Tibial artery (tissue), 4 donors: ENCODE measurements at regions not wholly inside any gene's neighbourhood (a gene's known extent, or its start where the extent isn't known, plus 50 kb on each side); places are given as distances from the start of the nearest gene placed in this dataset.
"Not testable (repeated sequence)": the region's sequence is repeated elsewhere in the genome, so short reads cannot be mapped to it uniquely, and the experiment has no call there.

ENCODE experiments used
- DNase-seq, 2 donors: peaks; one replicate each; pipeline ENCODE4 v3.0.0-alpha.2; 2019
- H3K27ac ChIP-seq, 2 donors: fragments of 200-600 bp; sonication (generic) in 1 of 2; 1 replicate in 1 of 2; 2 replicates in 1 of 2; pipeline ENCODE4 v1.5.1; 2018 to 2019; ENCODE audit warnings: mild to moderate bottlenecking in 1 of 2
- H3K27me3 ChIP-seq, 2 donors: fragments of 200-600 bp; sonication (generic) in 1 of 2; one replicate each; pipeline versions ENCODE4 v1.5.1 to v1.6.0; 2016 to 2019
- H3K36me3 ChIP-seq, 3 donors: fragments of 200-600 bp; sonication (generic) in 2 of 3; one replicate each; pipeline ENCODE4 v1.5.1; 2016 to 2019; ENCODE audit warnings: mild to moderate bottlenecking in 2 of 3
- H3K4me1 ChIP-seq, 4 donors: fragments of 200-600 bp; sonication (generic) in 2 of 4; 1 replicate in 3 of 4; 2 replicates in 1 of 4; pipeline ENCODE4 v1.5.1; 2016 to 2019
- H3K4me3 ChIP-seq, 2 donors: fragments of 200-600 bp; sonication (generic) in 1 of 2; 1 replicate in 1 of 2; 2 replicates in 1 of 2; pipeline ENCODE4 v1.5.1; 2018 to 2019; ENCODE audit warnings: mild to moderate bottlenecking in 2 of 2
- H3K9me3 ChIP-seq, 3 donors: fragments of 200-600 bp; sonication (generic) in 1 of 3; one replicate each; pipeline ENCODE4 v1.5.1; 2016 to 2019
- CTCF ChIP-seq, 2 experiments: fragments of 200-600 bp in 1 of 2; fragments of 450-650 bp in 1 of 2; IDR thresholded peaks; one replicate each; pipeline ENCODE4 v1.5.1; 2017 to 2019; ENCODE audit warnings: antibody characterized with exemption in 2 of 2, mild to moderate bottlenecking in 1 of 2, moderate library complexity in 1 of 2
- intact Hi-C: fragments of 100-400 bp; cut with DNase I; formaldehyde crosslinking; loops from one replicate; pipeline ENCODE4 v1.15.0; 2023; ENCODE audit warnings: low total_unique reads

GRCh38 chr4:81589262-81589661 is 117.6 kb upstream of the RASGEF1B start:
- H3K27me3 ChIP-seq, result no peaks in the 10 kb centered on the region
- intact Hi-C loops, result no loop called here
- no peak overlapping the region for H3K27ac ChIP-seq
- DNase-seq, result no peak
- H3K9me3 ChIP-seq, result no peaks in the 10 kb centered on the region
- no peaks in the 10 kb centered on the region for H3K36me3 ChIP-seq
- no peak for TF ChIP-seq CTCF (IDR thresholded peaks at IDR 0.05)
- H3K4me1 ChIP-seq, result no peaks in the 10 kb centered on the region
- H3K4me3 ChIP-seq, result no peak overlapping the region

- no peak for TF ChIP-seq CTCF (IDR thresholded peaks at IDR 0.05)
- intact Hi-C loops, result no loop called here
- H3K9me3 ChIP-seq, result no peaks in the 10 kb centered on the region
- H3K36me3 ChIP-seq, result no peaks in the 10 kb centered on the region
- H3K27me3 ChIP-seq, result no peaks in the 10 kb centered on the region
- H3K4me1 ChIP-seq, result no peaks in the 10 kb centered on the region
- no peak for DNase-seq
- H3K4me3 ChIP-seq, result no peak overlapping the region
- no peak overlapping the region for H3K27ac ChIP-seq
Measured at GRCh38 chr4:81586706-81587105, 115.0 kb upstream of the RASGEF1B start.

- H3K27ac ChIP-seq, DNase-seq, H3K4me1 ChIP-seq, H3K4me3 ChIP-seq, H3K27me3 ChIP-seq, H3K36me3 ChIP-seq, H3K9me3 ChIP-seq, intact Hi-C loops: not testable (repeated sequence)
Measured at GRCh38 chr4:81580994-81581374, 109.3 kb upstream of the RASGEF1B start.

- H3K4me3 ChIP-seq, result no peak overlapping the region
- H3K27ac ChIP-seq, result no peak overlapping the region
- no peaks in the 10 kb centered on the region for H3K9me3 ChIP-seq
- no peak for DNase-seq
- H3K27me3 ChIP-seq, result no peaks in the 10 kb centered on the region
- no peaks in the 10 kb centered on the region for H3K4me1 ChIP-seq
- TF ChIP-seq CTCF (IDR thresholded peaks at IDR 0.05), result no peak
- no peaks in the 10 kb centered on the region for H3K36me3 ChIP-seq
- intact Hi-C loops, result no loop called here
Measured at GRCh38 chr4:81580346-81580993, 108.8 kb upstream of the RASGEF1B start.

- intact Hi-C loops, result no loop called here
- H3K27ac ChIP-seq, result no peak overlapping the region
- TF ChIP-seq CTCF (IDR thresholded peaks at IDR 0.05), result no peak
- no peaks in the 10 kb centered on the region for H3K4me1 ChIP-seq
- no peaks in the 10 kb centered on the region for H3K9me3 ChIP-seq
- no peaks in the 10 kb centered on the region for H3K27me3 ChIP-seq
- H3K4me3 ChIP-seq, result no peak overlapping the region
- no peaks in the 10 kb centered on the region for H3K36me3 ChIP-seq
- DNase-seq, result no peak
Measured at GRCh38 chr4:81577392-81577791, 105.7 kb upstream of the RASGEF1B start.

GRCh38 chr4:81574991-81575390 is 103.3 kb upstream of the RASGEF1B start:
- Histone ChIP-seq H3K4me1 (no peaks in the 10 kb centered on the region), H3K36me3 (no peaks in the 10 kb centered on the region), H3K27ac (no peak overlapping the region), H3K9me3 (no peaks in the 10 kb centered on the region), H3K4me3 (no peak overlapping the region), H3K27me3 (no peaks in the 10 kb centered on the region)
- DNase-seq, result no peak
- intact Hi-C loops, result no loop called here
- no peak for TF ChIP-seq CTCF (IDR thresholded peaks at IDR 0.05)
